NT2/D1 (cell line): ENCODE measurements at regions not wholly inside any gene's neighbourhood (a gene's known extent, or its start where the extent isn't known, plus 50 kb on each side); places are given as distances from the start of the nearest gene placed in this dataset.
"Not testable (repeated sequence)": the region's sequence is repeated elsewhere in the genome, so short reads cannot be mapped to it uniquely, and the experiment has no call there.

ENCODE experiments used
- DNase-seq: peaks from one replicate; pipeline ENCODE4 v3.0.0-alpha.2; 2011; ENCODE audit warnings: low read depth, low spot score
- H3K27me3 ChIP-seq: 2 replicates; pipeline ENCODE4 v1.6.0; 2011; ENCODE audit warnings: mild to moderate bottlenecking; ENCODE audit not compliant: insufficient read length, insufficient read depth
- H3K36me3 ChIP-seq: 2 replicates; pipeline ENCODE4 v1.6.1; 2011; ENCODE audit warnings: mild to moderate bottlenecking, low read length, mixed read lengths; ENCODE audit not compliant: insufficient read depth, insufficient read length
- H3K4me1 ChIP-seq: 2 replicates; pipeline ENCODE4 v1.5.1; 2011; ENCODE audit not compliant: insufficient read depth, insufficient read length
- H3K4me3 ChIP-seq: 2 replicates; pipeline ENCODE4 v1.5.1; 2011; ENCODE audit warnings: low read depth; ENCODE audit not compliant: insufficient read length
- H3K9ac ChIP-seq: 2 replicates; pipeline ENCODE4 v1.6.0; 2011; ENCODE audit warnings: low read depth; ENCODE audit not compliant: insufficient read length
- H3K9me3 ChIP-seq: 2 replicates; pipeline ENCODE4 v1.5.1; 2011; ENCODE audit warnings: mild to moderate bottlenecking, low read length; ENCODE audit not compliant: insufficient read depth
- SUZ12 ChIP-seq: IDR thresholded peaks from 2 replicates; pipeline ENCODE4 v1.6.1; 2011; ENCODE audit not compliant: insufficient read length, insufficient read depth; ENCODE audit errors: extremely low read depth
- YY1 ChIP-seq: IDR thresholded peaks from 2 replicates; pipeline ENCODE4 v1.6.1; 2011; ENCODE audit not compliant: insufficient read length, insufficient read depth
- ZNF274 ChIP-seq: IDR thresholded peaks from 2 replicates; pipeline ENCODE4 v1.6.1; 2011; ENCODE audit warnings: mild to moderate bottlenecking, low read depth, low read length

GRCh38 chr5:15373151-15373550 is 126.8 kb upstream of the FBXL7 start:
- DNase-seq, result no peak
- Histone ChIP-seq H3K4me3 (no peak overlapping the region), H3K4me1 (no peaks in the 10 kb centered on the region), H3K36me3 (no peaks in the 10 kb centered on the region), H3K9ac (no peak overlapping the region), H3K27me3 (no peaks in the 10 kb centered on the region), H3K9me3 (no peaks in the 10 kb centered on the region)
- TF ChIP-seq ZNF274 (no peak), SUZ12 (no peak), YY1 (no peak)

- no peak for TF ChIP-seq ZNF274
- TF ChIP-seq SUZ12, result no peak
- no peak for TF ChIP-seq YY1
- no peaks in the 10 kb centered on the region for H3K36me3 ChIP-seq
- no peak overlapping the region for H3K9ac ChIP-seq
- DNase-seq, result no peak
- no peaks in the 10 kb centered on the region for H3K9me3 ChIP-seq
- H3K27me3 ChIP-seq, result no peaks in the 10 kb centered on the region
- no peak overlapping the region for H3K4me3 ChIP-seq
- no peaks in the 10 kb centered on the region for H3K4me1 ChIP-seq
Measured at GRCh38 chr5:15371184-15371583, 128.8 kb upstream of the FBXL7 start.

- Histone ChIP-seq H3K4me1 (no peaks in the 10 kb centered on the region), H3K4me3 (no peak overlapping the region), H3K27me3 (no peaks in the 10 kb centered on the region), H3K9me3 (no peaks in the 10 kb centered on the region), H3K36me3 (no peaks in the 10 kb centered on the region), H3K9ac (no peak overlapping the region)
- no peak for TF ChIP-seq YY1
- no peak for TF ChIP-seq ZNF274
- no peak for TF ChIP-seq SUZ12
- no peak for DNase-seq
Measured at GRCh38 chr5:15368835-15369234, 131.1 kb upstream of the FBXL7 start.

- no peak for TF ChIP-seq YY1
- no peak for TF ChIP-seq ZNF274
- no peak for TF ChIP-seq SUZ12
- H3K27me3 ChIP-seq, result no peaks in the 10 kb centered on the region
- no peak overlapping the region for H3K4me3 ChIP-seq
- no peaks in the 10 kb centered on the region for H3K36me3 ChIP-seq
- DNase-seq, result no peak
- no peaks in the 10 kb centered on the region for H3K9me3 ChIP-seq
- H3K9ac ChIP-seq, result no peak overlapping the region
- no peaks in the 10 kb centered on the region for H3K4me1 ChIP-seq
Measured at GRCh38 chr5:15367489-15367888, 132.5 kb upstream of the FBXL7 start.

GRCh38 chr5:15366676-15367391 is 133.1 kb upstream of the FBXL7 start:
- no peak for DNase-seq

GRCh38 chr5:15365070-15365469 is 134.9 kb upstream of the FBXL7 start:
- H3K4me1 ChIP-seq, result no peaks in the 10 kb centered on the region
- no peak for DNase-seq
- no peak for TF ChIP-seq ZNF274
- no peak for TF ChIP-seq SUZ12
- no peak for TF ChIP-seq YY1
- H3K9me3 ChIP-seq, result no peaks in the 10 kb centered on the region
- no peaks in the 10 kb centered on the region for H3K27me3 ChIP-seq
- H3K36me3 ChIP-seq, result no peaks in the 10 kb centered on the region
- no peak overlapping the region for H3K4me3 ChIP-seq
- no peak overlapping the region for H3K9ac ChIP-seq

More at GRCh38 chr5:15366676-15367391, 133.1 kb upstream of the FBXL7 start:
- no peak overlapping the region for H3K4me3 ChIP-seq
- no peak for TF ChIP-seq ZNF274
- TF ChIP-seq SUZ12, result no peak
- TF ChIP-seq YY1, result no peak
- no peak overlapping the region for H3K9ac ChIP-seq
- H3K9me3 ChIP-seq, result no peaks in the 10 kb centered on the region
- no peaks in the 10 kb centered on the region for H3K36me3 ChIP-seq
- H3K27me3 ChIP-seq, result no peaks in the 10 kb centered on the region
- no peaks in the 10 kb centered on the region for H3K4me1 ChIP-seq

GRCh38 chr5:15363601-15364000 is 136.4 kb upstream of the FBXL7 start:
- H3K27me3 ChIP-seq, result no peaks in the 10 kb centered on the region
- H3K9me3 ChIP-seq, result no peaks in the 10 kb centered on the region
- H3K9ac ChIP-seq, result no peak overlapping the region
- no peaks in the 10 kb centered on the region for H3K36me3 ChIP-seq
- no peak overlapping the region for H3K4me3 ChIP-seq
- H3K4me1 ChIP-seq, result no peaks in the 10 kb centered on the region
- DNase-seq, result no peak
- TF ChIP-seq YY1 (no peak), SUZ12 (no peak)

GRCh38 chr5:15357092-15357453 is 142.9 kb upstream of the FBXL7 start:
- not testable (repeated sequence) for H3K27me3 ChIP-seq, H3K4me3 ChIP-seq, H3K9me3 ChIP-seq, H3K4me1 ChIP-seq, H3K9ac ChIP-seq, DNase-seq, H3K36me3 ChIP-seq

- H3K4me3 ChIP-seq, H3K4me1 ChIP-seq, H3K9me3 ChIP-seq, H3K27me3 ChIP-seq, DNase-seq, H3K36me3 ChIP-seq, H3K9ac ChIP-seq: not testable (repeated sequence)
Measured at GRCh38 chr5:15356308-15357091, 143.5 kb upstream of the FBXL7 start.
